Lower leg skin (tissue), 3 donors: ENCODE measurements at regions not wholly inside any gene's neighbourhood (a gene's known extent, or its start where the extent isn't known, plus 50 kb on each side); places are given as distances from the start of the nearest gene placed in this dataset.

Experiments
- POLR2A ChIP-seq, 2 donors: fragments of 450-650 bp; IDR thresholded peaks; one replicate each; pipeline ENCODE4 v1.6.1; 2016 to 2017; ENCODE audit warnings: antibody characterized with exemption in 2 of 2, mild to moderate bottlenecking in 1 of 2, moderate library complexity in 1 of 2
- TF ChIP-seq, protein P1 (sequence below), 3 donors: fragments of 450-650 bp; IDR thresholded peaks; one replicate each; pipeline ENCODE4 v1.5.1; 2016; ENCODE audit warnings: antibody characterized with exemption in 3 of 3, mild to moderate bottlenecking in 3 of 3, moderate library complexity in 2 of 3

DNA sequence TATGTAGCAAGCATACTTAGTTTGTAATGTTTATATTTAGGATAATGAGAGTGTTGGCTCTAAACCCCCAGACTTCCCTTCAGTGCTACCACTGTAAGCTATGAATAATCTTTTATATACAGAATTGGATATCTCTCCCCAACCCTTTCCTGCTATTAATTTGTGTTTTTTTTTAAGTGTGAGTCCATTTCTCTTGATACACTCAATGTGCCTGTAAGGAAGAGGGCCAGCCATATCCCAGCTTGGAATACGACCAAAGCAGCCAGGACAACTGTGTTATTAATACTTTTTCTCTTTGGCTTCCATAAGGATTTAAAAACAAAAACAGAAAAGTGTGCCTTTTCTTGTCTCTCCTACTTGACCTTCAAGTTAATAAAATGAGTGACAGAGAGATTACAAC is 116.7 kb downstream of the SNAPC1 start:
- TF ChIP-seq, protein P1, sequence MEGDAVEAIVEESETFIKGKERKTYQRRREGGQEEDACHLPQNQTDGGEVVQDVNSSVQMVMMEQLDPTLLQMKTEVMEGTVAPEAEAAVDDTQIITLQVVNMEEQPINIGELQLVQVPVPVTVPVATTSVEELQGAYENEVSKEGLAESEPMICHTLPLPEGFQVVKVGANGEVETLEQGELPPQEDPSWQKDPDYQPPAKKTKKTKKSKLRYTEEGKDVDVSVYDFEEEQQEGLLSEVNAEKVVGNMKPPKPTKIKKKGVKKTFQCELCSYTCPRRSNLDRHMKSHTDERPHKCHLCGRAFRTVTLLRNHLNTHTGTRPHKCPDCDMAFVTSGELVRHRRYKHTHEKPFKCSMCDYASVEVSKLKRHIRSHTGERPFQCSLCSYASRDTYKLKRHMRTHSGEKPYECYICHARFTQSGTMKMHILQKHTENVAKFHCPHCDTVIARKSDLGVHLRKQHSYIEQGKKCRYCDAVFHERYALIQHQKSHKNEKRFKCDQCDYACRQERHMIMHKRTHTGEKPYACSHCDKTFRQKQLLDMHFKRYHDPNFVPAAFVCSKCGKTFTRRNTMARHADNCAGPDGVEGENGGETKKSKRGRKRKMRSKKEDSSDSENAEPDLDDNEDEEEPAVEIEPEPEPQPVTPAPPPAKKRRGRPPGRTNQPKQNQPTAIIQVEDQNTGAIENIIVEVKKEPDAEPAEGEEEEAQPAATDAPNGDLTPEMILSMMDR (IDR thresholded peaks at IDR 0.05): no peak
- TF ChIP-seq POLR2A (IDR thresholded peaks at IDR 0.05): no peak
